Heart left ventricle (tissue), 13 donors: ENCODE measurements at regions not wholly inside any gene's neighbourhood (a gene's known extent, or its start where the extent isn't known, plus 50 kb on each side); places are given as distances from the start of the nearest gene placed in this dataset.

Experiments used
- CTCF ChIP-seq, 12 donors: fragments of 200-600 bp; sonication (generic) in 4 of 12; IDR thresholded peaks; one replicate each; pipeline versions ENCODE4 v1.5.0 to v1.8.0; 2018 to 2022; ENCODE audit warnings: antibody characterized with exemption in 12 of 12, mild to moderate bottlenecking in 5 of 12
- POLR2A ChIP-seq, 2 donors: fragments of 450-650 bp; IDR thresholded peaks; one replicate each; pipeline ENCODE4 v1.6.1; 2017; ENCODE audit warnings: antibody characterized with exemption in 2 of 2, mild to moderate bottlenecking in 2 of 2, moderate library complexity in 2 of 2
- donor health status: ischemic (EF 13 %, LVEDD 7.1; RV severe dilation, severe dysfunction).
- donor health status: DM: no; HTN: yes; CAD: no.
- donor health status: DM: no; HTN: no; CAD: no.
- donor health status: ischemic (EF 25% LVEDD 6.9; RV normal size, moderate dysfunction).
- donor health status: ischemic (EF 25% LVEDD 5.7; RV mildly dilated, moderate dysfunction).
- donor health status: ischemic (EF 35%, LVEDD 5.7; RV mildly dilated, moderate dysfunction).
- donor health status: nonischemic (EF 11% LVEDD 7.7; RV severe dilation, severe dysfunction).
- donor health status: DM: yes; HTN: yes; CAD: no.
- donor health status: PGD.
- donor health status: ischemic (EF 29% LVEDD 5.4; RV normal size, mild dysfunction).
- donor health status: nonischemic (EF 23%, LVEDD 6.1; RV moderate dilation, normal function).

DNA sequence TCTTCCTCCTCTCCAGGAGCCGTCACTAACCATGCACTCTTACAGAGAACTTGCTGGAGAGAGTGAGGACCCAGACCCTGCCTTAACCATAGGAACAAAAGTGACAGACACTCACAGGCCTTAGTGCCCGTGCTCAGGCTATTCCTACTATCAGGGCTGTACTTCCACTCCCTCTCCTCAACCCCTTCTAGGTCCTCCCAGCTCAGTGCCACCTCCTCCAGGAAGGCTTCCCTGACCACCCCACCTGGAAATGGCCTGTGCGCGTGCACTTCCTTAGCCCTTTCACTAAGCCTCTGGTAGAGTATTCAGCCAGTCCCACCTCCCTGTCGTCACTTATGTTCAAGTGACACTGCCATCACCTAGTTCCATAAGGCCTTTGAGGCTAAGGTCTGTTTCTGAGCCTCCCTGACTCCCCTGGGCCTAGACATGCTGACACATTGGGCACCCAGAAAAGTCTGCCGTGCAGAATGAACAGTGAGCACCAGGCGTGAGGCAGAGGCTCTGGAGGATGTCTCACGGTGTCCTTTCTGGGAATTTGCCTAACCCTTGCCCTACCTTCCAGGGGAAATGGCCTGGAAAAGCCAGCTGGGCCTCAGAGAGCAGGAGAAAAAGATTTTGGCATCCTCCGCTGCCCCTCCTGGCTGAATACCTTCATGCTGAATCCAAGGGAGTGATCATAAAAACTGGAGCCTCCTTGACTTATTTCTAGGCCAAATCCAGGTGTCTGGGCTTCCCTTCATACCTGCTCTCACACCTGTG is 108.6 kb upstream of the SMAD3 start:
- TF ChIP-seq CTCF (IDR thresholded peaks at IDR 0.05) (no peak), POLR2A (IDR thresholded peaks at IDR 0.05) (no peak)
